ENCODE measurements at regions not wholly inside any gene's neighbourhood (a gene's known extent, or its start where the extent isn't known, plus 50 kb on each side); places are given as distances from the start of the nearest gene placed in this dataset.

GRCh38 chr1:199283794-199284193 is 645.0 kb downstream of the PTPRC start:
- DNase-seq (ENCODE audit: low read depth), result no peak
- no peak overlapping the region for H3K4me3 ChIP-seq (ENCODE audit: low read depth, low read length)
- no peak for TF ChIP-seq CTCF (conservative IDR thresholded peaks at IDR 0.05; ENCODE audit: low read depth, low read length)

- no peak for TF ChIP-seq CTCF (conservative IDR thresholded peaks at IDR 0.05; ENCODE audit: low read depth, low read length)
- H3K4me3 ChIP-seq (ENCODE audit: low read depth, low read length), result no peak overlapping the region
- DNase-seq (ENCODE audit: low read depth), result no peak
Observed at GRCh38 chr1:199287206-199287605, 648.4 kb downstream of the PTPRC start.

GRCh38 chr1:199287647-199288046 is 648.8 kb downstream of the PTPRC start:
- no peak overlapping the region for H3K4me3 ChIP-seq (ENCODE audit: low read depth, low read length)
- no peak for DNase-seq (ENCODE audit: low read depth)
- TF ChIP-seq CTCF (conservative IDR thresholded peaks at IDR 0.05; ENCODE audit: low read depth, low read length), result no peak

- no peak overlapping the region for H3K4me3 ChIP-seq (ENCODE audit: low read depth, low read length)
- TF ChIP-seq CTCF (conservative IDR thresholded peaks at IDR 0.05; ENCODE audit: low read depth, low read length), result no peak
- no peak for DNase-seq (ENCODE audit: low read depth)
Observed at GRCh38 chr1:199290186-199290585, 651.3 kb downstream of the PTPRC start.

DNA sequence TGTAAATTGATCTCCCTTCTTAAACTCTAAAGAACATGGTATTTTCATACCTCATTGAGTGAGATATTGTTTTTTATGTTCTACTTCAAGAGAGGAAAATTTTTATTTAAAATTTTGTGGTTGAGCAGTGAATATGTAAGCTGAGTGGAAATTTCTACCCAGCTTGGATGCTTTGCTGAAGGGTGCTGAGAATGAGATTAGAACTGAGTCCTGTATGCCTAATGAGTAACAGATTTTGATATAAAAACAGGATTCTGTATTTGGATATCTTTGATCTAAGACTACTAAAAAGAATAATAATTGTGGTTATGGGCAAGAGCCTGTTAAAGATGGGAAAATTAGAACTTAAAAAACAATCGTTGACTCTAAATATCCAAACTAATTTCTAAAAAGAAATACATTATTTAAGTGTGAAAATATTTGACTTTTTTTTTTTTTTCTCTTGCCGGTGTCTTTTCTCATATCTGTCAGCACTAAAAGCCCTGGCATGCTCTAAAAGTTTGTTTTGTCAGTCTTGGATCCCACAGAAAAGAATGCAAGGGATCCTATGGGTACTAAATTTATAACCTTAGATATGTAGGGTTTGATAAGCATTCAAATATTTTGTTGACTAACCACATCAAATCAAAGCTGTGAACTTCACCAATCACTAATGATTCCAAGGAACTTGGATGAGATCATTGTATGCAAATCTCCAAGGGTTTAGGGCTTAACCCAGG is 652.3 kb downstream of the PTPRC start:
- no peak overlapping the region for H3K4me3 ChIP-seq (ENCODE audit: low read depth, low read length)
- no peak for DNase-seq (ENCODE audit: low read depth)
- no peak for TF ChIP-seq CTCF (conservative IDR thresholded peaks at IDR 0.05; ENCODE audit: low read depth, low read length)

DNA sequence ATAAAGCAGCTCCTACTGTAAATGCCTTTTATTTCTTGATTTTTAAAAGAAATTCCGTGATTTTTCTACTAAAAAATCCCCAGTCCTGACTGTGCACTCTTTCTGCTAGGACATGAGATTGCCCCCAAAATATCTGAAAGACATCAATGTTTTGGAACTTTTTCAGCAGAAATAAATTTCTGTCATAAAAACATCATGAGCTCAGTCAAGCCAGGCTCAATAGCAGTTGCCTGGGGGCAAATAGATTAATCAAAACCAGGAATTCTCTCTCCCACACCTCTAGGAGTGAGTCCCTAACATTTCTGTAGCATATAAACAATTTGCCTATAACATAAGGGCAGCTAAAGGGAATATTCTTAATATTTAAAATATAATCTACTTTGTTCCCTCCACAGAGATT is 654.1 kb downstream of the PTPRC start:
- no peak for TF ChIP-seq CTCF (conservative IDR thresholded peaks at IDR 0.05; ENCODE audit: low read depth, low read length)
- no peak for DNase-seq (ENCODE audit: low read depth)
- no peak overlapping the region for H3K4me3 ChIP-seq (ENCODE audit: low read depth, low read length)

DNA sequence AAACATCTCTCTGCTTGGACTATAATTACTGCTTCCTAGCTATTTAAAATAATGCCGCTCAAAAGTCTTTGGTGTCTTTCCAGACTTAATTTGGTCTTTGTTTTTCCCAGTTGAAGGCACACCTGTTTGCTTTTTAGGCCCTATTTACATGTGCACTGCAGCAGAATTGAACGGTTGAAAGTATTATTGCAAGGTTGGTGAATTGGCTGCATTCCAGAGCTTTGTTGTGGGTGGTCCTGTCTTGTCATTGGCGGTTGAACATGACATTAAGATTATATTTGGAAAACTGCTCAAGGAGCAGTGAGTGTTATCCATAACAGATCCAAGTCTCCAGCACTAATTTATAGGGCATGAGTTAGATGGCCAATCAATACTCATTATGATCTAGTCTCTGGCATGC is 656.3 kb downstream of the PTPRC start:
- no peak overlapping the region for H3K4me3 ChIP-seq (ENCODE audit: low read depth, low read length)
- TF ChIP-seq CTCF (conservative IDR thresholded peaks at IDR 0.05; ENCODE audit: low read depth, low read length), result no peak
- DNase-seq (ENCODE audit: low read depth), result no peak

Data from epithelial cell of proximal tubule (primary cell).